ENCODE measurements at regions not wholly inside any gene's neighbourhood (a gene's known extent, or its start where the extent isn't known, plus 50 kb on each side); places are given as distances from the start of the nearest gene placed in this dataset.
"Not testable (repeated sequence)": the region's sequence is repeated elsewhere in the genome, so short reads cannot be mapped to it uniquely, and the experiment has no call there.

DNA sequence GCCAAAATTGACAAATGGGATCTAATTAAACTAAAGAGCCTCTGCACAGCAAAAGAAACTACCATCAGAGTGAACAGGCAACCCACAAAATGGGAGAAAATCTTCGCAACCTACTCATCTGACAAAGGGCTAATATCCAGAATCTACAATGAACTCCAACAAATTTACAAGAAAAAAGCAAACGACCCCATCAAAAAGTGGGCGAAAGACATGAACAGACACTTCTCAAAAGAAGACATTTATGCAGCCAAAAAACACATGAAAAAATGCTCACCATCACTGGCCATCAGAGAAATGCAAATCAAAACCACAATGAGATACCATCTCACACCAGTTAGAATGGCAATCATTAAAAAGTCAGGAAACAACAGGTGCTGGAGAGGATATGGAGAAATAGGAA lies 261.4 kb upstream of the HNRNPA3 start:
- not testable (repeated sequence) for DNase-seq

- no peak for DNase-seq
Measured at GRCh38 chr2:176956791-176957190, 255.8 kb upstream of the HNRNPA3 start.

DNA sequence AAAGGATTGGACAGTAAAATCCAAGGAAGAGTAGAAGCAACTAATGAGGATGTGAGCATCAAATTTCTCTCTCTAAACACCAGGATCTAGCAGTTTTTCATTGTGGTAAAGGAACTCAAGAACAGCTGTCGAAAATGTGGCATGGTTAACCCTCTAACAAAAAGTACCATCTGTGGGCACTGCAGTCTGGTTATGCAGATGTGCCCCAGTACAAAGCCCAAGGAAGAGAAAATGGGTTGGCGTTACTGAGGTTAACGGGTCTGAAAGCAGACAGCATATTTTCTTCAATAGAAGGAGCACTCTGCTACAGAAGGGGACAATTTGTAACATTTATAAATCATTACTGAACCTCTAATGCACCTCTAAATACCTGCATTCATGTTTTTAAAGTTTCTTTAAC lies 253.0 kb upstream of the HNRNPA3 start:
- DNase-seq: no peak

GRCh38 chr2:176960061-176960460 lies 252.5 kb upstream of the HNRNPA3 start:
- DNase-seq: no peak

GRCh38 chr2:176960736-176961520 lies 251.7 kb upstream of the HNRNPA3 start:
- DNase-seq: no peak

- no peak for DNase-seq
Measured at GRCh38 chr2:176961775-176962619, 250.6 kb upstream of the HNRNPA3 start.

- DNase-seq: no peak
Measured at GRCh38 chr2:176963568-176964287, 248.9 kb upstream of the HNRNPA3 start.

- no peak for DNase-seq
Measured at GRCh38 chr2:176967911-176968450, 244.6 kb upstream of the HNRNPA3 start.

DNA sequence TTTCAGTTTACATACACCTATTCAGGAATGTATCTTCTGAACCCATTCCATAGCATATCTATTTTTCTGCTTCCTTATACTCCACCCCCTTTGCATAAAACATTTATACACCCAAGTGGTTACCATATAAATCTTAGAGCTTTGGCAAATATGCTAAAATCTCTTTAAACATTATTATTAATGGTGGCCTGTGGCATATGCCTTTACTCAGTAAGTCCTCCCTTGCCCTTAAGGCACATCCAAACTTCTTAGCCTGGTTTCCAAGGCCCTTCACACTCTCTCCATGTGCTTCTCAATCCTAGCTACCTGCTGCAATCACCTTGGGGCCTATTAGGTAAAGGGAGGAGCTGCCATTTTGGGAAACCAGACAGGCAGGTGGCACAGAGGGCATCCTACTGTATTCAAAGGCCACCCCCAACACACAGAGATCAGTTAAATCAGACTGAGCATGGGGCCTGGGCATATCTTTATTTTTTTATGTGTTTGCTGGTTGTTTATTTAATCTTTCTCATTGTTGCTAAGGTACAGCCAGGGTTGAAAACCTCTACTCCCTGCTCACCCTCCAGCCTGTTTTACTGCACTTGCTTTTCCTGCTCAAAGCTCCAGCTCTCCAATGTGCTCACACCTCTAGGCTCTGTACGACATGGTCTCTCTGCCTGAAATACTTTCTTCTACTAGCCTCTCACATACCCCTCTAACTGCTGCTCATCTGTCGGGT lies 242.8 kb upstream of the HNRNPA3 start:
- no peak for DNase-seq

DNA sequence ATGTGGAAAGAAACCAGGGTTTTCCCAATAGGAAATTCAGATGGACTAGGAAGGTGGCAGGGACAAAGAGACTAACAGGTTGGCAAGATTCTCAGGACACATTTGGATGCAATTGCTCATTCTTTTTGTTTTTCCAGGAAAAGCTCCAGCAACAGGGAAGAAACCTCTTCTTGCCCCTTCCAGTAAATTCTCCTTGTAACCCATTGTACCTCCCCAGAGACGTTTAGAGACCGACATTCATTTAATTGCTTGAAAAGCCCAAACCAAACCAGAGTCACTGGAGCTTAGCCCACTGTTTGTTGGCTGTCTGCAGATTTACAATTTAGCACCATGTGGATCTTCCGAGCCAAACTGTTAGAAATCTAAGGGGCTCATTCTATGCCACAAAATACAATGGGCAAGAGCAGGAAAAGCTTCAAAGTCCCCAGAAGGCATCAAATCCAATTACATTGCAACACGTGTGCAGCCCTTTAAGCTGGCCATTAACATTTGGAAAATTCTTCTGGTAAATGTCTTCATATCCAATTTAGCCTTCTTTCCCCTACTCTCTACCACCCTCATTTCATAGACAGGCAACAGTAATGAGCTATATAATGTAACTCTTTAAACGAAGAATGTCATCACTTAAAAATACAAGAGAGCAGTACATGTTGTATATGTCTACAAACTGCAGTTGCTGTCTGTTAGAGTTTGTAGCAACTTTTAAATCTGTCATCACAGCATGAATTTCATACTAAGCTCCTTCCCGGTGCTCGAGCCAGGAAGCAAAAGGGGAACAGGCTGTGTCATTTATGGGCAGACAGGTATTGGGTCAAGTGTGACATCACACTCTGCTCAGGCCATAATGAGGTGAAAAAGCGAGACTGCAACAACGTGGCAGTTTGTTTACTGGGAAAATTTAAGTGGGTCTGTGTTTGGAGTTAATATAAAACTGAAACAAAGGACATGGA lies 235.6 kb upstream of the HNRNPA3 start:
- no peak for DNase-seq

- DNase-seq: no peak
Measured at GRCh38 chr2:176978921-176979320, 233.7 kb upstream of the HNRNPA3 start.

- DNase-seq: no peak
Measured at GRCh38 chr2:176979981-176980710, 232.4 kb upstream of the HNRNPA3 start.

DNA sequence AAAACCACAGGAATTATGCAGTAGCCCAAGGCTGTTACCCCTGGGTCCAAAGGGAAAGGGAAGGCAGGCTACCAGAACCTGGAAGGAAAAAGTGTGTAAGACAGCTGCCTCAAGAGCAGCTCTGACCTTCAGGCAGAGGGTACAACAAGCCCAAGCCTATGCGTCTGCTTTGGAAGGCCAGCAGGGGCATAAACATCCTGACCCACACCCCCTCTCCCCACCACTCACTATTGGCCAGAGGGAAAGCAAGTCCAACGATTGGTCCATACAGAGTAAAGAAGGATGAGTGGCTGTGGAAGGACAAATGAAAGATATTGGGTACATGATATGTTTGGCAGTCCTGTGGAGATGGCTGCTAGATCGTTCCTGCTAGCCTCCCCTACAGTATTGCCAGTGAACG lies 227.6 kb upstream of the HNRNPA3 start:
- no peak for DNase-seq

GRCh38 chr2:176985871-176986270 lies 226.7 kb upstream of the HNRNPA3 start:
- DNase-seq: no peak

- DNase-seq: no peak
Measured at GRCh38 chr2:176986487-176986886, 226.1 kb upstream of the HNRNPA3 start.

GRCh38 chr2:176991411-176991810 lies 221.2 kb upstream of the HNRNPA3 start:
- no peak for DNase-seq

GRCh38 chr2:176997074-176997791 lies 215.4 kb upstream of the HNRNPA3 start:
- DNase-seq: no peak

DNA sequence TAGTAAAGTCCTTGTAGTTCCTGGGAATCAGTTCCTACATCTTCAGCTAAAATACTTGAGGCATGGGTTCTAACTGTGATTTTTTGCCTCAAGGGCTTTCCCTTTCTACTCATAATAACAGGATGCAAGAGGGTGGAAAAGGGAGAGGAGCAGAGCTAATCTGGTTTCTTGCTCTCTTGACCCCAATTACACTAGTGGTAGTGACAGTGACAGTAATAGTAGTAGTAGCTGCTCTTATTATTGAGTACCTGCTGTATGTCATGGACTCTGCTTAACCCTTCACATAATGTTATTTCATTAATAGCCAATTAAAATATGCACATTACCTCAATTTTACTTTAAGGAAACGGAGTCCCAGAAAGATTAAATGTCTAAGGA lies 214.8 kb upstream of the HNRNPA3 start:
- no peak for DNase-seq

DNA sequence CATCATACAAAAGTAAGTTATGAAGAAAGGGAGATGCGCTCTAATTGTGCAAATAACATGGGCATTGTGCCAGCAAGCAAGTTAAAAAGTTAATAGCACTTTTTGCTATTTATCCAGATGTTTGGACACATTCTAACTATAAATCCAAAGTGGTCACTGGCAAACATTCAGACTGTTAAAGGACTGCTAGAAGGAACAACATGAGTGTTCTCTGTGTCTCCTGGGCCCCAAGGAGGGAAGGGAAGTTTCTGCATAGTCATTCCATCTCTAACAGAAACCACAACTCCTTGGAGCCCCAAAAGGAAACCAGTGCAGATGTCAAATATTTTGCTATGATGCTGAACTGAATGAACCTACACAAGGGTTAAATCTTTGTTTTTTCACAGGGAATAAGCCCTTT lies 213.3 kb upstream of the HNRNPA3 start:
- DNase-seq: no peak

All from activated naive CD4-positive, alpha-beta T cell treated with anti-CD3 and anti-CD28 coated beads, Interleukin-2, amount 50 U/mL, for 16 hours (primary cell).